SW 1271 (cell line): ENCODE measurements at regions not wholly inside any gene's neighbourhood (a gene's known extent, or its start where the extent isn't known, plus 50 kb on each side); places are given as distances from the start of the nearest gene placed in this dataset.
"Not testable (repeated sequence)": the region's sequence is repeated elsewhere in the genome, so short reads cannot be mapped to it uniquely, and the experiment has no call there.

ENCODE experiments used
- DNase-seq, 2 experiments: peaks; one replicate each; lab custom pipeline; 2025; lab: John Stamatoyannopoulos, UW

GRCh38 chr11:112714340-112714739 is 246.9 kb upstream of the NCAM1 start:
- DNase-seq = not testable (repeated sequence)

GRCh38 chr11:112715056-112715455 is 246.2 kb upstream of the NCAM1 start:
- DNase-seq = no peak

DNA sequence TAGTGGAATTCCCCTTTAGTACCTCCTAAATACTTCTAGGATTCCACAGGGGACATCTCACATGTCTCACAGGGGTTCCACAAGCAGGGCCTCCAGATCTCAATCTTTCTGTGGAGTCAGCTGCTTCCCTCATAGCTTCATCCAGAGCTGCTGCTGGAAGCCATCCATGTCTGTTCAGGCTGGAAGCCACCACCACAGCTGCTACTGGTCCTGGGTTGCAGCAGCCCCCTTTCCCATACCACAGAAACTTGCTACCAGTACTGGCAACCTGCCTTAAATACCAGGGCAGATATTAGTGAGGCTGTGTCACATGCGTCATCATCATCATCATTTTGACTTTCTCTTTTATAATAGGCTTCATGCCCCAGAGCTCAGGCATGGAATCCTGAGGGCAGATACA is 242.7 kb upstream of the NCAM1 start:
- DNase-seq = no peak

- DNase-seq = no peak
These were observed 241.3 kb upstream of the NCAM1 start for GRCh38 chr11:112719736-112720525.

GRCh38 chr11:112722148-112722547 is 239.1 kb upstream of the NCAM1 start:
- DNase-seq = no peak

- DNase-seq = no peak
These were observed 238.3 kb upstream of the NCAM1 start for GRCh38 chr11:112722876-112723275.

DNA sequence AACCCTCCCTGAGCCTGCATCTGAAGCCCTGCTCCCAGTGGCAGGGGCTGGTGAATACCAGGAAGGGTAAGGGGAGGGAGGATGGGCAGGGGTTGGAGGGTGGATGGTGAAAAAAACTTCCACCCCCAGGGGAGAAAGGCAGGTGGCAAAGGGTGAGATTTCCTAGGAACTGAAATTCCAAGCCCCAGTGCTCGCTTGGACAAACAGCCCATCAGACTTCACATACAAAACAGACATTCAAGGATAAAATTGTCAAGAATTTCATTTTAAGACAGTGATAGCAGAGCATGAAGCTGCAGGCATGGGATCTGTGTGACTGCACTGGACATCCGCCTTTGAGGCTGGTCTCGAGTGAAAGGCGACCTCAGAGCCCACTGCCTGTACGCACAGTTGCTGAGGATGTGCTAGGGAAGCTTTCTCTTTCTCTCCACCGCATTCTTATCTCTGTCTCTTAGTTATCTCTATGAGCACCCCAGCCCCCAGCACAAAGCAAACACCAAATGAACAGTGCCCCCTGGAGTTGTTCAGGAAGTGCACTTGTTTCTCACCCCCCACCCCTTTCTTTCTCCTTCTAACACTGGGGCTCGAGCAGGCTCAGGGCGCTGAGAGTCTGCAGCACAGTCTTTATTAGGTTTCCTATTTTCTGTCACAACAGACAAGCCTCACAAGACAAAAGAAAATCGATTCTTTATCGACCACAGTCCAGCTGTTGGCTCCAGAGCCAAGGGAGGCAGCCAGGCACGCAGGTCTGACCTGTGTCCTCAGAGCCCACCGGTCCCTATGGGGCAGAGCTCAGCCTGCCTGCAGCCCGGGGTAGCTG is 237.3 kb upstream of the NCAM1 start:
- DNase-seq = no peak

DNA sequence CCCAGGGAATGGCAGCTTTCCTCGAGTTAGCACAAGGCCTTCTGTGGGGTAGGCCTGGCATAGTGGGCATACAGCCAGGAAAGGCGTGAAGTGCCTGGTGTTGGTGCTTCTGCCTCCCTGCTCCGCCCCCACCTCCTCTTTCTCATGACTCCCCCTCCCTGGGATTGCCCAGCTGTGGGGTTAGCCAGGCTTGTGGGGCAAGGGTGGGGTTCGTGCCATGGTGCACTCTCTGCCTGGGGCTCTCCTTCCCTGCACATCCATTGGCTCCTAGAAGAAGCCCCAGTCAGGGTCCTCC is 236.8 kb upstream of the NCAM1 start:
- no peak for DNase-seq

GRCh38 chr11:112725636-112726035 is 235.6 kb upstream of the NCAM1 start:
- DNase-seq = no peak

- DNase-seq = no peak
These were observed 233.8 kb upstream of the NCAM1 start for GRCh38 chr11:112727341-112727841.

GRCh38 chr11:112728288-112728687 is 232.9 kb upstream of the NCAM1 start:
- no peak for DNase-seq

DNA sequence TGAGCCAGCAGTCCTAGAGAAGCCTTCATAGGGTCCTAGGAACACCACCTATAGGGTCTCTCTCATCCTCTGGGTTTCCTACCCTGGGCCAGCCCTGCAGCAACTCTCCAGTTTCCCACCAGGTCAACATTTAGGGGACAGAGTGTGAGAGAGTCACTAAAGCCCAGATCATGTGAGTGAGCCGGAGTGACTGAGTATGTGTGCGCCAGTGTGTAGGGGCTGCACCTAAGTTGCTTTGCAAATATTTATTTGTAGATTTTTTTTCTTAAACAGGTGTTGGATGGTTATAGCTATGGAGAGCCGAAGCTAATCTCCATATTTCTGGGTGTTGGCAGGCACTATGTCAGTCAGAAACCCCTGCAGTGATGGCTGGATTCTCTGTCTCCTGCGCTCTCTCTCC is 232.5 kb upstream of the NCAM1 start:
- DNase-seq = no peak

DNA sequence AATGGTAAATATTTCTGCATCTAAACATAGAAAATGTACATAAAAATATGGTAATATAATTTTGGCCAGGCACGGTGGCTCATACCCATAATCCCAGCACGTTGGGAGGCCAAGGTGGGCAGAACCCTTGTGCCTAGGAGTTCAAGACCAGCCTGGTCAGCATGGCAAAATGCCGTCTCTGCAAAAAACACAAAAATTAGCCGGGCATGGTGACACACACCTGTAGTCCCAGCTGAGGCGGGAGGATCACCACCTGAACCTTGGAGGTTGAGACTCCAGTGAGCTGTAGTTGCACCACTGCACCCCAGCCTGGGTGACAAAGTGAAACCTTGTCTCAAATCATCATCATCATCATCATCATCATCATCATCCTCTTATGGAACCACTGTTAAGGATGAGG is 230.6 kb upstream of the NCAM1 start:
- no peak for DNase-seq

DNA sequence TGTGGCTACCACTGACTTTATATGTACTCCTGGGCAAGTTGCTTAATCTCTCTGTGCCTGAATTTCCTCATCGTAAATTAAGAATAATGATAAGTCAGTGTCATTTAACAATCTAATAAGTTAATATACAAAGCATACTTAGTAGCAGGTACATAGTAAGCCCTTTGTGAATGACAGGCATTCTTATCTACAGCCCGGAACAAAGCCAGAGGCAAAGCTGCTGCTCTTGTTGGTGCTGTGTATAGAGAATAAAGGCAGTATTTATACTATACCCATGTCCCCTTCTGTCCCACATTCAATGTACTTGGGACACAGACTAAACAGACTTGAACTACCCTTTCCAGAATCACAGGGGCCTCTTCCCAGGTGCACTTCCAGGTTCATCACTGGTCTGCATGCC is 229.7 kb upstream of the NCAM1 start:
- DNase-seq = no peak

GRCh38 chr11:112732031-112732430 is 229.2 kb upstream of the NCAM1 start:
- no peak for DNase-seq

- DNase-seq = no peak
These were observed 227.0 kb upstream of the NCAM1 start for GRCh38 chr11:112734207-112734606.

DNA sequence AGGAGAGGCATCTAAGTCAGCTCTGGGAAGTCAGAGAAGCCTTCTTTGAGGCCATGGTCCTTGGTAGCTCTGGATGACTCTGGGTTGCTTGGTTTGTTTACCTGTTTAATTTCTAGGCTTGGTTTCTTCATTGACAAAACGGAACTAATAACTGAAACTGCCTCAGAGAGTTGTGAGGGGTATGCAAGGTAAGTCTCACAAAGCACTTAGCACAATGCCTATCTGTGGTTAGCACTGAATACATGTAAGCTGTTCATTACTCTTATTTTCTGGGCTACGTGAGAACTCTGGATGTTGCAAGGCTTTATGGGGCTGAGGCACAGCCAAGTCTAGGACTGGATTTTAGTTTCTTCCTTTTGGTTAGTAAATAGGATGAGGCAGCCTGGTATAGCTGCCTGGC is 225.8 kb upstream of the NCAM1 start:
- DNase-seq = no peak

DNA sequence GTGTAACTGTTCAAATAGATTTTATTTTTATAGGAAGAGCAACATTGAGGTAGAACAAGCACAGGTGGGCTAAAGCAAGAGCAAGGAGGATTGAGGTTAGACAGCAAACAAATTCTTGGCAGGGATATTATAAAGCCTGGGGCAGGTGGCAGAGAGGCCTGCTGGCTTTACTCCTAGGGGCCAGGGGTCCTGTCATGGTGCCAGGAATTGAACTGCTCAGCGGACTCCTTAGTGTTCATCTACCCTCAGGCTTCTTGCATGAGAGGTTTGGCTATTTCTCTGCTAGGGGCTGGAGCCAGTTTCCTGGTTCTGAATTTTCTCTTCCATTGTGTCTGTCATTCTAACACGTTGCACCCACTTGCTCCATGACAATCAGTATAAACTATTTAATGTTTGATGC is 217.2 kb upstream of the NCAM1 start:
- no peak for DNase-seq

DNA sequence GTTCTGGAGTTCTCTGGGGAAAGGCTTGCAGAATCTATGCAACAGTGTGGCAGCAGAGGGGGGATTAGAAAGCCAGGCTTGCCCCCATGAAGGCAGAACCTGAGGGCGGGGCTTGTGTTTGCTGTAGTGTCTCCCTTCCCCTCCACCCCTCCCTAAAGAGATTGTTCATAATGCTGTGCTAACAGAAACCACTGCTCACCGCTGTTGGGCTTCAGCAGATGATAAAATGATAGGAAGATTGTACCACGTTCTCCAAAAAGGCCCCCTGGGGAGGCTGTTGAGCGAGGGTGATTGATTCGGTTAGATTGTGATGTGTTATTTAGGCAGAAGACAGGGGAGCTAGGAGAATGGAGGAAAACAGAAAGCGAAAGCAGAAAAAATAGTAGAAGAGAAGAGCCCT is 215.2 kb upstream of the NCAM1 start:
- DNase-seq = no peak

GRCh38 chr11:112748252-112748651 is 213.0 kb upstream of the NCAM1 start:
- no peak for DNase-seq

GRCh38 chr11:112748713-112749543 is 212.3 kb upstream of the NCAM1 start:
- DNase-seq = no peak

GRCh38 chr11:112751329-112751728 is 209.9 kb upstream of the NCAM1 start:
- no peak for DNase-seq

DNA sequence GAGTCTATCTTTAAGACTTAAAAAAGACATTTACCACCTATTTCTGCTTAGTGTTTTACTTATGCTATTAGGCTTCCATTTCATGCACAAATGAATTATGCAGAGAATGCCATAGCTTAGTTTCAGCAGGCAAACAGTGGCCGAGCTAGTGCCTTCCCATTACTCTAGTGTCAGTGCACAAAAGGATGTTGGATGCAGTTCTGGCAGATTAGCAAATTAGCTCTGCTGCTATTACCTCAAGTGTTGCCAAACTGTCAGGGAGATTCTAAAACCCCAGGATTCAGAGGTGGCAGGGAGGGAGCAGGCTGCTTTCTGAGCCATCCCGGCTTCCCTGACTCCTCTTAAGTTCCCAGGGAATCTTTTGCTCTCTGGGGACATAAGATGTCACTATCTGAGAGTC is 209.4 kb upstream of the NCAM1 start:
- no peak for DNase-seq
